NCI-H2227 (cell line): ENCODE measurements at regions not wholly inside any gene's neighbourhood (a gene's known extent, or its start where the extent isn't known, plus 50 kb on each side); places are given as distances from the start of the nearest gene placed in this dataset.

Source experiments
- DNase-seq: peaks from one replicate; lab custom pipeline; 2025; ENCODE audit not compliant: unreplicated experiment; lab: John Stamatoyannopoulos, UW

DNA sequence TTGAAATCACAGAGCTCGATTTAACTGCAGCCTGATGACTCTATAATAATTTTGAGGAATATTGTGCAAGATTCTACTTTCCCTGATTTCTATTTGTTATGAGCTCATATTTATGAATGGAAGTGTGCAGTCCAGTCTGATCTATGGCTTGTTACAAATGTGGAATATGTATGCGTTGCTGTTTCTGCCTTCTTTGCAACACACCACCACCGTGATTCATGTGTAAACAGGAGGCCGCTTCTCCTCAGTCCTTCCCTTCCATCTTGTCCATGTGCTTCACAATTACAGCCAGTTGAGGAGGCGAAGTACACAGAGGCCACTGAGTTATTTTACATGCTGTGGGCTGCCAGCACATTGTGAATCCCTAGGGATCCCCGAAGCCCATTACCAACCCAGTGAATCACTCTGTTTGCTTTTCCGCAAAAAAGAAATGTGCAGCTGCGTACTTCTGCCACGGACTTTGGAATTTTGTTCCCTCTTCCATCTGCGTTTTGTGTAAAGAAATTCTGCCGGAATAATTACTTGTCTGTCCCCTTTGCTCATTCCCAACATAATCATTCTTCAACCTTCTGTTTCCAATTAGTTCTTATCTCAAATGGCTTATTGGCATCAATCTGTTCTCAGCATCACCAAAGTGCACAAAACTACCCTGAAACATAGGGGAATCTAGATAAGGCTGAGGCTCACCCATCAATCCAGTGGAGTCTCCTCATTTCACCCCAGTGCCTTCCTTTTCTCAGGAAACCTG lies 551.6 kb upstream of the CITED2 start:
- no peak for DNase-seq

DNA sequence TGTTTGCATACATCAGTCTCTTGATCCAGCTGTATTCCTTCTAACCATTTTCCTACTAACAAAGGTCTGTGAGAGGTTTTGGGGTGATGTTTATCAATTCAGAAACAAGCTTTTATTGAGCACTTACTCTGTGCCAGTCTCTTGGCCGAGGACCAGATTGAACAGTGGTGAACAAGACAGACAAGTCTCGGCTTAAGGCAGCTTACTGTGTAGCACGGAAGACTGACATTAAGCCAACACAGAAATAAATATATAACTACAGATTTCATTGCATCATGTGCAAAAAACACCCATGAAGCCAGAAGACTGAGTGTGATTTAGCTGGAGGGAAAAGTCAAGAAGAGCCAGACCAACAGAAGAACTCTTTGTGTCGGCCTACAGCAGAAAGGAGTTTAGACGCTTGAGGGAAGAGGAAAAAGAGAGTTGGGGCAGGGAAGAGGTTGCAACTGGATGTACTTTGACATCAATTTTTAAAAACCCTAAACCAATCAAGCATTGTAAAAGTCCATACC lies 549.6 kb upstream of the CITED2 start:
- no peak for DNase-seq

DNA sequence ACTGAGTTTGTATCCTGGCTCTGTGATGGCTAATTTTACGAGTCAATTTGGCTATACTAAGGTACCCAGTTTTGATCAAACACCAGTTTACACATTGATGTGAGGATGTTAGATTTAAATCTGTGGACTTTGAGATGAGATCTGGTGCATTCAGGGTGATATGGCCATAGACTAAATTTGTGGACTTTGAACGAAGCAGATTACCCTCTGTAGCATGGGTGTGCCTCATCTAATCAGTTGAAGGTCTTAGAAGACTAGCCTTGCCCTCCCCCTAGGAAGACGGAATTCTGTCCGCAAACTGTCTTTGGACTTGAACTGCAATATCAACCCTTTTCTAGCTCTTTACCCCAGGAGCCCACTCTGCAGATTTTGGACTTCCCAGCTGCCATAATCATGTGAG lies 547.8 kb upstream of the CITED2 start:
- DNase-seq = no peak

DNA sequence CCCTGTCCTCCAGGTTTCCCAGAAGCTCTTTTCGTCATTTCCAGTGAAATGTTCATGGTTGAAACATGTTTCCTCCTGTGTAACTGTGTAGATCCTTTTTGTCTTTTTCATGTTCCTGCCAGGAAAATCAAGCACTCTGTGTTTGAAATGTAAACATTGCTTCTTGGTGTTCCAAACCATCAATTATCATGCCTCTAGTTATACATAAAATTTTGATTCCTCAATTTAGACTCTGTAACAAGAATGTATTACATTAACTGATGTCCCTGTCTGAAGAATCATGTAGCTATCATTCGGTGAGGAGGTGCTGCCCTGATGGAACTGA lies 546.3 kb upstream of the CITED2 start:
- DNase-seq = no peak

DNA sequence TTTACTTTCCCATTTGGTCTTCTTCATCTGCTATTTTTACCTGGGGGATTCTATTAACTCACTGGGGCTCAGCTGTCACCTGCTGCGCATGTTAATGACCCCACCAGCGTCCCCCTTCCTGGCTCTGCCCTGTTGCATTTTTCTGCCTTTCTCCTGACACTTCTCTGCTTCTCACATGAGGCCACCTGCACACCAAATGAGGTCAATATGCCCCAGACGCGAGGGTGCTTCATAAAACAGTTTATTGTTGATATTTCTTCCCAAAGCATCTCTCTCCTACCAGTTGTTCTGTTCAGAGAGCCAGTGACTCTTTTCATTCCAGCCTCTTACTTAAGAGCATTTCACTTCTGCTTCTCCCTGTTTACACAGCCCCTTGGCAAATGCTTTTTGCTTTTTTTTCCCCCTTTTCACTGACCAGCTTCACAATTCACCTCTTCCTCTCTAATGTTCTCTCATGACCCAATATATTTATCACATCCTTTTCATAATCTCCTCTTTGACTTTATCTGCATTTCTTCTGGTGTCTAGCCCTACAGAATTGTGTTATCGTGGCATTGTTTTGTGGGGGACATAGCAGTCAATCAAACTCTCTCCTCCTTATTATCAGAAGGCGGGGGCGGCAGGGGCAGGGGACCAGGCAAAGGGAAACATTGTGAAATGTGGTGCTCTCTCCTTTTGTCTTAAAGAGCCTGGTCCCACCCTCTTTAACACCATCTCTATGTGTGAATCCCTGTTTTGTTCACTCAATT lies 545.8 kb upstream of the CITED2 start:
- no peak for DNase-seq

DNA sequence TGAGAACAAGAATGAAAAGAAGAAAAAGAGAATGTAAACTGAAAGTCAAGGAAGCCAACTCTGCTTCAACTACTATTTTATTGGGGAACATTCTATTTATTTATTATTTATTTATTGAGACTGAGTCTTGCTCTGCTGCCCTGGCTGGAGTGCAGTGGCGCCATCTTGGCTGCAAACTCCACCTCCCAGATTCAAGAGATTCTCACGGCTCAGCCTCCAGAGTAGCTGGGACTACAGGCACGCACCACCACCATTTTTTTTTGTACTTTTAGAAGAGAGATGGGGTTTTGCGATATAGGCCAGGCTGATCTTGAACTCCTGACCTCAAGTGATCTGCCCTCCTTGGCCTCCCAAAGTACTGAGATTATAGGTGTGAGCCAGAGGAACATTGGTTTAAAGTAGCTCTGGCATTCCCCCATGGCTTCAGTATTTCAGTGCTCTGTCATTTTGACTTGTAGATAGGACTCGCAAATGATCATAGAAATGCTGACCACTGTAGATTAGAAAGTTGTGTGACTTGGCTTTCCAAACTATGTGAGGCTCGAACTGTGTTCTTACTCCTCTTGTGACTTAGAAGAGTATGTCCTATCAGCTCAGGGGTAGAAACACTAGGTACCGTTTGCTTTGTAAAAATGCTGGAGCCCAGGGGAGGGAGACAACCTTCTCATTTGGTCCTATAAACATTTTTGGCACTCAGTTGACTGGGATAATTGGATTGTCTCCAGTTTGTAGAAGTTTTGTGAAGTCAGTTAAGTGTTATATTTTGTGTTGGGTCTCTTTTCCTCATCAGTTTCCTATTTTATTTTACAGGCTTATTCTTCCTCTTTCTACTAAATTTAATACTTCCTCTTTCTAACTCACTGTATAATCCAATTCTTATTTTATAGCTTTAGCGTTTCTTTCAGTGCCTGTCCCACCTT lies 544.9 kb upstream of the CITED2 start:
- DNase-seq = no peak

DNA sequence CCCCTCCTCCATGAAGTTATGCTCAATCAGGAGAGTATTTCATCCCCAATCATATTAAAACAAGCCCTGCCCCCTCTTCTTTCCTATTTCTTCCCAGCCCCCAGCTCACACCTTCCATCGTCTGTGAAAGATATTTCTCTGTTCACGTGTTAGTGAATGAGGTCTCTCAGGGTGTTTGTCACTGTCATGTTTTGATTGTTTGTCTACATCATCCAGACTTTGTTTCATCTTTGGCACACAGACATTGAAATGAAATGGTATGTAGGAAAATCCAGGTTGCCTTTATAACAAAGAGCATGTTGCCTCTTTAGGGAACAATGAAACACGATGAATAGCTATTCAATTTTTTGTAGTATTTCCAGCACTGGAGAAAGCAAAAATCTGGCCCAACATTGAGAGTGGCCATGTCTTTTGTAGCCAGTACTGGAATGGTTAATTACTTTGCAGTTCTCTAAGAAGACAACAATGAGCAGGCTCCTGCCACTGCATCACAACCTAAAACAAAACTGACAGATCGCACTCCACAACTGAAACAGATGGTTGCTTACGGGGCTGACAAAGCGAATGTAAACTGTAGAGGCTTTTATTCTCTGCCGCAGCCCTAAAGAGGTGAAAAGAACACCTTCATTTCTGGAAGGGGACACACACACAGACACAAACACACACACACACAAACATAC lies 543.6 kb upstream of the CITED2 start:
- DNase-seq = no peak

DNA sequence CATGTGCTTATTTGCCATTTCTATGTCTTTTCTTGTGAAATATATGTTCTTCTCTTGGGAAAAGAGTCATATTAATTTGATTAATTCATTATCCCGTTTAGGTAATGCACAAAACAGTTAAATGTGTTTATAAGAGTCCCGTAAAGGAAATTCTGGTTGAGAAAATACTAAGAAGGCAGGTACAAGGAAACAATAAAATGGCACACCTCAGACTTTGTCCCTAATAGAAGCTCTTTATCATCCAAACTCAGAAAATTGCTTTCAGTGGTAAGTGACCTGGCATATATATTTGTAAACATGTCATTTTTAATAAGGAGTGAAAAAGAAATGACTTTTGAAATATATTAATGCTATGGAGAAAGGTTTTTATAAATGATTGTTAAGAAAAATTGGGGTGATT lies 540.5 kb upstream of the CITED2 start:
- no peak for DNase-seq

DNA sequence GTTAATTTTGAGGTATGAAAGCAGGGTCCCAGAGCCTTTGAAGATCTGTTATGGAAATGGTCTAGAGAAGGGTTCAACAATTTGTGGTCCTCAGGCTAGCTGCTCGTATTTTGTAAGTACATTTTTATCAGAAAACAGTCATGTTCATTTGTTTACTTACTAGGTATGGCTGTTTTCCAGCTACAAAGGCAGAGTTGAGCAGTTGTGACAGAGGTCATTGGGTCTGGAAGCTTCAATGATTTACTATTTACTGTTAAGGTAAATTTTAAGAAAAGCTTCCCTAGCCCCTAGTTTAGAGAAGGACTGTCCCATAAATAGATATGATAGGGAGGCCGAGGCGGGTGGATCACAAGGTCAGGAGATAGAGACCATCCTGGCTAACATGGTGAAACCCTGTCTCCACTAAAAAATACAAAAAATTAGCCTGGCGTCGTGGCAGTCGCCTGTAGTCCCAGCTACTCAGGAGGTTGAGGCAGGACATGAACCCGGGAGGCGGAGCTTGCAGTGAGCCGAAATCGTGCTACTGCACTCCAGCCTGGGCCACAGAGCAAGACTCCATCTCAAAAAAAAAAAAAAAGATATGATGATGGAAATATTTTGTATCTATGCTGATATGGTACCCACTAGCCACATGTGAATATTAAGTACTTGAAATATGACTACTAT lies 538.4 kb upstream of the CITED2 start:
- no peak for DNase-seq

DNA sequence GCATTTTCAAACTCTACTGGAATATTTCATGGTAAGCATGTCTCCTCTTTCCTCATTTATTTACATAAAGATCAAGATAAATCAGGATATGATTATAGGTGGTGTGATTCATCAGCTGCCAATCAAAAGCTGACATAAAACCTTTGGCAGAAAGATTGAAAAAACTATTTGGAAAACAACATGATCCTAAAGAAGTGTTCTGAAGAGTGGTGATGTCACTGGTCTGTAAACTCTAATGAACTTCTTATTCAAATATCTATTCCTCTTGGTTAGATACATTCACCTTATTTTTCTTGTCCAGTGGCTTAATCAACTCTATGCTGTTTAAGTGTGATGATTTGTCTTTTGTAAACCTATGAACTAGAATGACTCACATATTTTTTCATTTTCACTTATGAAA lies 535.5 kb upstream of the CITED2 start:
- DNase-seq = no peak

DNA sequence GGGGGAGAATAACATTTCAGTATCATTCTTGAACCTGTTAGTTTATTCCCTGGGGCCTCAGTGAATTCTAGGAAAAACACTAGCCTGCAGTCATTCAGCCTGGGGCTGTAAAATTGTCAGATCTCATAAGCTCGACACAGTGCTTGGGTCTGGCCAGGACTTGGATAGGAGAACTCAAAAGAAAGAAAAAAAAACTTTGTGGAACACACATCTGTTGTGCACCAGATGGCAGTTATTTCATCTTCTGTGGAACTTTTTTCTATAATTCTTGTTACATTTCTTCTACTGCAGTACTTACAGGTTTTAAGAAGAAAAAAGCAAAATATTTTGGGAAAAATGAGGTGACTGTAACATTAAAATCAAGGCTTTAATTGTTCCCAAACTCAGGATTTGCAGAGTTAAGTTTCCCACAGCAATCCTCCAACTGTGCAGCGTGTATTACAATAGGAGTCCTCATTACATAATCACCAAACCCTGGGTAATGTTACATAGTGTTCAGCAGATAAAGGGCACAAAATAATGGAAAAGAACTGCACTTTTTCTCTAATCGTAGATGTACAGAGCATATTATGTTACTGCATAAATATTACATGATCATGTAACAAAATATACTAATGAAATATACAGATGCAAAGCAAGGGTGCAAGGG lies 531.1 kb upstream of the CITED2 start:
- DNase-seq = no peak

DNA sequence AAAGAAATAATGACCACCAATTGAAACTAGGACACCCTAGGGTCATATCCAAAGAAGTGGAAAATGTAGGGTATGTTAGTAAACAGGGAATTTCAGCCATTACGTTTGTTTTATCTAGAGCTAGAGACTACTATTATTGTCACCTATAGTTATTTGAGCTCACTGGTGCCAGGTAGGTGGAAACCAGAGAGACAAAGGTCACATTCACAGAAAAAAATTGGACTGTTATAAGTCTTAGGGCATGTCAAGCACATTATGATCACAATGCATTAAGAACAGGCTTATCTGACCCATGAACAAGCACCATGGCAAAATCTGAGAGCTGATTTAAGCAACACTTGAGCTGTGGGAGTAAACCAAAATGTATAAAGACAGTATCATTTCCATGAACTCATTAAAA lies 530.1 kb upstream of the CITED2 start:
- no peak for DNase-seq

DNA sequence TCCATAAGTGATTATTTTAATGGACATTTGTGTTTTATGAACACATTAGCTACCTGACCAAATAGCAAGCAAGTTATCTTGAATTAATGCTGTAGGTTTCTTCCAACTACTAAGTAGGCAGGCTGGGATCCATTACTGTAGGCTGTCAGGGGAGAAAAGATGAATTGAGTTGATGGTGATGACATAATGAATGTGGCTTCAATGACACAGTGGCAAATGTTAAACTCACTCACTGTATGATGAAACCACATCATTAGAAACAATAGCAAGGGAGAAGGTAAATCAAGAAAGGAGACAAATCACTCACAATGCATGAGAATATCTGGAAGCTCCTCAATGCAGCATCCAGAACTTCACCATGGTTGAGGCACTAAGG lies 529.7 kb upstream of the CITED2 start:
- DNase-seq = no peak

DNA sequence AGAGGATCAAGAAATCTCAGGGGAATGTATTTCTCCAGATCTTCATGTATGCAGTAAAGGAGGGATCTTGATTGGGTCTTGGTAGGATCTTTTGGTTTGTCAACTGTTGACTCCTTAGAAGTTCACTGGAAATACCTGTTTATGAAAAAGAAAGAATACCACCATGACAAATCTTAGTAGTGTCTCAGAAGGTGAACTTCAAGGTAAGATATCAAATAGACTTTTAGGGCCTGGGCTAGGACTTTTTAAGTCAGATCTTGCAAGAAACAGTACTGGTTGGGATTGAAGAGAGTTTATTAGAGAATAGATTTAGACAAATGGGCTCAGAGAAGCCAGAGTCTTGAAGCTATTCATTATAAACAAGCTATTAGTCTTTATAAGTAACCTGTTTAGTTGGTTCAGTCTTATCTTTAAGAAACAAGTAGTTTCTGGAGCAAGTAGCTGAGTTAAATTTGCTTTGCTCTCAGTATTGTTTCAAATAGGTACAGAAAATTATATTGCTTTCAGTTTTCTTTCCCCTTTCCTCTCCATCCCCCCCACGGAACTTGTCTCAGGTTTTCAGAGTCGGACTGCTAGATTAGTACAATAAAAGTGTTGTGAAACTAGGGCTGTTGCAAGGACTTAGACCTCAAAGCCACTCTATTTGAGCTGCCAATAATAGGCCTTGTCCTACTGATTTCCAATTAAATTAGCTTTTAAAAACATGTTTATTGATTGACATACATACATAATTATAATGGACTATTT lies 529.1 kb upstream of the CITED2 start:
- DNase-seq = no peak

DNA sequence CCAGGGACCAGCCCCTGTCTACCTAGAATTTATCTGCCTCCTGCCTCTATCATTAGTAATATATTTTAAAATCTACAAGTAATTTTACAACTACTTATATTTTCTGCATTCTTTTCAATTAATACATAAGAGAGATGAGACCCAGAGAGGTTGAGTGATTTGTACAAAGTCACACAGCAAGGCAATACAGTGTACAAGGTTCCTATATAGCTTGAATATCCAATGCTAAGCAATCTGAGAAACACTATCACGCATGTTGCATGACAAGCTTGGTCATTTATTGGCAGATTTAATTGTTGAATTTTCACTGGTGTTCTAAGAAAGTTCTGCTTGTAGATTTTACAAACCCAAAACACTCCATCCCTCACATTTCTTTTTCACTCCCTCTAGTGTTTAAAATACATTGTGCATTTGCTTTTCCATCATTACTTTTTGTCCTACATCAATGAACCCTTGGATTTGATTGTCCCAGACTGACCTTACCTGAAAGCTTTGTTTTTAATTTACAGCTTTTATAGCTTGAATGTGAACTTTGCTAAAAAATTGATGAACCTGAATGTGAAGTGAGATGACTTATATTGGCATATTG lies 520.9 kb upstream of the CITED2 start:
- no peak for DNase-seq

DNA sequence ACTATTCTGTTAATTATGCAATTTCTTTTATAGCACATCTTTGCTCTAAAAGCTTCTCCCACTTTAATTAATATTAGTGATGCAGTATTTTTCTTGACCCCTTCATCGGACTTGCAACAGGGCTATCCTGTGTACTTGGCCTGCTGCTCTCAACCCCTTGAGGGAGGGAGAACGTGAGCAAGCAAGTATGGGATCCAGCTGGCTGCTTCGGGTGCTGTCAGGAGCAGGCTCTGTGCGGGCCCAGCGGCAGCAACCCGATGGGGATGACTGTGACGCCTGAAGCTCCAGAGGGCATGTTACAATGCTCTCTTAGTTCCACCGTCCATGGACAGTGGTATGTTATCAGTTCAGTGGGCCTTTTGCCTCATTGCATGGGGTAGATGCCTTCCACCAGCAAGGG lies 519.8 kb upstream of the CITED2 start:
- no peak for DNase-seq

DNA sequence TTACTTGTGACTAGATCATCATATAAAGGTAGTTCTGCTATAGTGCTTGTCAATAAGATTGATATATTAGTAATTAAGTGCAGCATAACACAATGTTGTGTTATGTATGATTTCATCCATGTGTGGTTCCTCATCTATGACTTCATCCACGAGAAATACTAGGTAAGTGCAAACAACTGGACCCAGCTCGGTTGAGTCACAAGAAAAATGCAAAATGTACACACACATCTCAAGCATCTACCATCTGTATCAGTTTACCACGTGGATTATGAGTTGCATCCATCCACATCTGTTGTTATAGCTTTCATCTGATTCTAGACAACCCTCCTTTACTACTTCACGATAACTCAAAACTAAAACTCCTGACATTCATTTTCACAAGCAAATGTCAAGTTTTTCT lies 517.0 kb upstream of the CITED2 start:
- no peak for DNase-seq

DNA sequence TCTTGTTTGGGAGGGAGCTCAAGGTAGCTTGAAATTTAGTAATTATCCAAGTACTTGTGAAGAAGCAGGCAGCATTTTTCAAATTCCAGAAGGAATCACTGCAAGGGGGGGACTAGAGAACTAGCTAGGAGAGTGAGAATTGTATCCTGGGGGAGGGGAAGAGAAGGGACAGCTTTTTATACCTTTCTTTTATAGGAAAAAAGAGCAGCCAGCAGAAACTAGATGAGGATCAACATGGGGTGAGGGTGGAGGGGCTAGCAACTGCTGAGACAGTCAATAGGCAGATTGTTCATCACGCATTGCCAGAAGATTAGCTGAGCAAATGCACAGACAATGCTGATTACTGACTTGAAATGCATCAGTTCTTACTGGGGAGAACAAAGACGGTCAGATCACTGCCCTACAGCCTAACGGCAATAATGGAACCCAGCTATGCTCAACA lies 514.3 kb upstream of the CITED2 start:
- peak; percentile 20 for DNase-seq

DNA sequence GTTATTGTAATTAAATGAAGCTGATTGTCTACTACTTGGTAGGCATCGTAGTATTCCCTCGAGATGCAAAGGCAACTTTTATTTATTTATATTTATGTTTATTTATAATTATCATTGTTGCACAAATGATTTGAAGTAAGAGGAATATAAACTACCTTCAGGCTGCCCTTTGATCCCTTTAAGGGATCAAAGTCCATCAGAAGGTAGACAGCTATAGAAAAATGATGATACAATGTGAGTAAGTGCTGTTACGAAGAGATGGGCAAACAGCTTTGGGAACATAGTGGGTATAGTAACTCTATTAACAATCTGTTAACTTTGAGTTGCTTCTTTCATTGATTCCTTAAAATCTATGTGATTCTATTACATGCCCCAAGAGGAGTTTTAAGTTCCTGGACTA lies 512.8 kb upstream of the CITED2 start:
- no peak for DNase-seq
